Upper lobe of left lung (tissue), 6 donors: ENCODE measurements at regions not wholly inside any gene's neighbourhood (a gene's known extent, or its start where the extent isn't known, plus 50 kb on each side); places are given as distances from the start of the nearest gene placed in this dataset.

Experiments used
- ATAC-seq, 2 donors: fragments of 200-7000 bp; cut with Tn5 transposase; one replicate each; pipeline ENCODE4 v1.9.1; 2022; ENCODE audit warnings: mild to moderate bottlenecking in 2 of 2, moderate library complexity in 2 of 2; ENCODE audit not compliant: low FRiP score in 2 of 2
- DNase-seq, 2 donors: peaks; one replicate each; pipeline ENCODE4 v3.0.0-alpha.2; 2019 to 2020
- H3K27ac ChIP-seq, 4 donors: fragments of 200-600 bp; sonication (generic); one replicate each; pipeline ENCODE4 v1.5.1; 2016 to 2019
- H3K27me3 ChIP-seq, 4 donors: fragments of 200-600 bp; sonication (generic); one replicate each; pipeline ENCODE4 v1.5.1; 2017 to 2019
- H3K36me3 ChIP-seq, 4 donors: fragments of 200-600 bp; sonication (generic); one replicate each; pipeline ENCODE4 v1.5.1; 2016 to 2019
- H3K4me1 ChIP-seq, 4 donors: fragments of 200-600 bp; sonication (generic); one replicate each; pipeline ENCODE4 v1.5.1; 2018 to 2019
- H3K4me3 ChIP-seq, 4 donors: fragments of 200-600 bp; sonication (generic); one replicate each; pipeline ENCODE4 v1.5.1; 2017 to 2019; ENCODE audit warnings: mild to moderate bottlenecking in 2 of 4, moderate library complexity in 1 of 4
- H3K9me3 ChIP-seq, 4 donors: fragments of 200-600 bp; sonication (generic); one replicate each; pipeline ENCODE4 v1.5.1; 2018 to 2019
- EP300 ChIP-seq, 4 donors: sonication (generic); formaldehyde crosslinking; IDR thresholded peaks; one replicate each; pipeline ENCODE4 v1.5.1; 2017; ENCODE audit warnings: antibody characterized with exemption in 4 of 4, control low read depth in 2 of 4
- POLR2A ChIP-seq, 4 donors: fragments of 450-650 bp; IDR thresholded peaks; one replicate each; pipeline ENCODE4 v1.5.1; 2016 to 2017; ENCODE audit warnings: antibody characterized with exemption in 4 of 4, mild to moderate bottlenecking in 2 of 4
- POLR2AphosphoS5 ChIP-seq, 2 donors: sonication (generic); formaldehyde crosslinking; IDR thresholded peaks; one replicate each; pipeline ENCODE4 v1.5.1; 2017; ENCODE audit warnings: antibody characterized with exemption in 2 of 2
- WGBS, 2 donors: methylation state at CpG; one replicate each; pipeline ENCODE4 v1.1.5; 2017 to 2018; 5-methylcytosine and 5-hydroxymethylcytosine counted together
- TF ChIP-seq, protein P1 (sequence below), 6 experiments: fragments of 450-650 bp in 4 of 6; fragments of 200-600 bp in 2 of 6; sonication (generic) in 2 of 6; IDR thresholded peaks; one replicate each; pipeline ENCODE4 v1.5.1; 2016 to 2019; ENCODE audit warnings: antibody characterized with exemption in 6 of 6
- donor health status: DM: no; HTN: no; CAD: no; lungs with moderate emphysema.
- donor health status: DM: no; HTN: yes; CAD: no; lungs with severe emphysema.

DNA sequence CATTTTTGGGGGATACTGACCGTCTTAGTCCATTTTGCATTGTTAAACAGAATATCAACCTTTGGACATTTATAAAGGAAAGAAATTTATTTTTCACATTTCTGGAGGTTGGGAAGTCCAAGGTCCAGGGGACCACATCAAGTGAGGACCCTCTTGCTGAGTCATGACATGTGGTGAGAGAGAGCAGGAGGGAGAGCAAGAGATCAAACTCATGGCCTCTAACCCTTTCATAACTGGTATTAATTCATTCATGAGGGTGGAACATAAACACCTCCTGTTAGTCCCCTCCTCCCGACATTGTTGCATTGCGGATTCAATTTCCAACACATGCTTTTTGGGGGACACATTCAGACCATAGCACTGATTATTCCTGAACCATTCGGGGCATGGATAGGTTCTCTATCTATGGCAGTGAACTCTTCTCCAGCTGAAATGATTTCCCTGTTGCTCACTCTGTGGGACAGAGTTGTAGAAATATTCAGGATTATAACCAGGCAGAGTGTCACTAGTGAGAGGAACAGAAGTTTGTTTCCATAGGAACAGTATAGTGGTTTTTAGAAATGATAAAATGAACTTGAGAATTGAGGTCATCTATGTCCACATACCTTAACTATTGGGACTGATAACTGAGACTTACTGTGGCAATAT is 88.2 kb upstream of the OR9Q1 start:
- Histone ChIP-seq H3K4me1 (peaks cover 0 to 3% (median 0%) of the 10 kb centered on the region in 4 donors), H3K27me3 (no peaks in the 10 kb centered on the region), H3K9me3 (no peaks in the 10 kb centered on the region), H3K27ac (no peak overlapping the region), H3K36me3 (no peaks in the 10 kb centered on the region), H3K4me3 (no peak overlapping the region)
- ATAC-seq (no peak), DNase-seq (no peak)
- 82 to 84% methylated on average over 4 of the region's 4 CpGs for WGBS, 2 donors
- no peak for TF ChIP-seq POLR2AphosphoS5 (IDR thresholded peaks at IDR 0.05)

DNA sequence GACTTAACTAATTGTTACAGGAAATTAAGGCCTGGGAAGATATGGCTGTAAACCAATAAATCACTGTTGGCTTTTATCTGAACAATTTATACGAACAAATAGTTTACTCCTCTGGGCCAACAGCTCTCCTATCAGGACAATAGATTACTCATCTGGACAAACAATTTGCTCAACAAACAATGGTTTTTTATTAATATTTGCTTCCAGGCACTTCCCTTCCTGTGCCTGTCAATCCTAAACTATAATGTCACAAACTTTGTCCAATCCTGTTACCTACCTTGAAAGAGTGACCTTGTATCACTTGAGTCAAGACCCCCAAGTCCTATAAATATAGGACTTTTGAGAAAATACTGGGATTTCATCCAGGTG is 87.6 kb upstream of the OR9Q1 start:
- H3K27me3 ChIP-seq: no peaks in the 10 kb centered on the region
- ATAC-seq: no peak
- 43 to 45% methylated on average over 1 of the region's 1 CpG for WGBS, 2 donors
- DNase-seq: no peak
- H3K4me3 ChIP-seq: no peak overlapping the region
- no peaks in the 10 kb centered on the region for H3K9me3 ChIP-seq
- H3K36me3 ChIP-seq: no peaks in the 10 kb centered on the region
- peaks cover 0 to 3% (median 0%) of the 10 kb centered on the region in 4 donors for H3K4me1 ChIP-seq
- TF ChIP-seq POLR2A (IDR thresholded peaks at IDR 0.05) (no peak), EP300 (IDR thresholded peaks at IDR 0.05) (no peak), POLR2AphosphoS5 (IDR thresholded peaks at IDR 0.05) (no peak)
- TF ChIP-seq, protein P1, sequence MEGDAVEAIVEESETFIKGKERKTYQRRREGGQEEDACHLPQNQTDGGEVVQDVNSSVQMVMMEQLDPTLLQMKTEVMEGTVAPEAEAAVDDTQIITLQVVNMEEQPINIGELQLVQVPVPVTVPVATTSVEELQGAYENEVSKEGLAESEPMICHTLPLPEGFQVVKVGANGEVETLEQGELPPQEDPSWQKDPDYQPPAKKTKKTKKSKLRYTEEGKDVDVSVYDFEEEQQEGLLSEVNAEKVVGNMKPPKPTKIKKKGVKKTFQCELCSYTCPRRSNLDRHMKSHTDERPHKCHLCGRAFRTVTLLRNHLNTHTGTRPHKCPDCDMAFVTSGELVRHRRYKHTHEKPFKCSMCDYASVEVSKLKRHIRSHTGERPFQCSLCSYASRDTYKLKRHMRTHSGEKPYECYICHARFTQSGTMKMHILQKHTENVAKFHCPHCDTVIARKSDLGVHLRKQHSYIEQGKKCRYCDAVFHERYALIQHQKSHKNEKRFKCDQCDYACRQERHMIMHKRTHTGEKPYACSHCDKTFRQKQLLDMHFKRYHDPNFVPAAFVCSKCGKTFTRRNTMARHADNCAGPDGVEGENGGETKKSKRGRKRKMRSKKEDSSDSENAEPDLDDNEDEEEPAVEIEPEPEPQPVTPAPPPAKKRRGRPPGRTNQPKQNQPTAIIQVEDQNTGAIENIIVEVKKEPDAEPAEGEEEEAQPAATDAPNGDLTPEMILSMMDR (IDR thresholded peaks at IDR 0.05): no peak
- H3K27ac ChIP-seq: no peak overlapping the region

DNA sequence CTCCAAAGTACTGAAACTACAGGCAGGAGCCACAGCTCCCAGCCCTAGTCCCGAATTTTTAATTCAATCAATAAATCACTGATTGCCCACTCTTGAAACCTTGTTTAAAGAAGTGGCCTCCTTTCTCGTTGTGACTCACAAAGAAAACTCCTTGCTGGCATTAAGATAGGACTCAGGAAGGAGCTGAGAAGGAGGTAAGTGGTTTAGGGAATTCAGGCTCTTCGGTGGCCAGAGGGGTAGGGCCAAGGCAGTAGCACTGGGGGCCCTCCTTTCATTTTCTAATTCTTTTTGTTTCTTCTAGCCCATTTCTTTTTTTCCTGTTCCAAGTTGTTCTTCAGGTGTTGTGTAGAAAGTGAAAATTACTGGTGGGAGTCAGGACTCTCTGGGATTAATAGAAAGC is 86.2 kb upstream of the OR9Q1 start:
- DNase-seq (no peak), ATAC-seq (no peak)
- Histone ChIP-seq H3K27ac (no peak overlapping the region), H3K4me1 (peaks cover 0 to 3% (median 0%) of the 10 kb centered on the region in 4 donors), H3K36me3 (no peaks in the 10 kb centered on the region), H3K27me3 (no peaks in the 10 kb centered on the region), H3K9me3 (no peaks in the 10 kb centered on the region), H3K4me3 (no peak overlapping the region)
- WGBS, 2 donors: 44 to 66% methylated on average over 3 of the region's 3 CpGs
- TF ChIP-seq POLR2A (IDR thresholded peaks at IDR 0.05) (no peak), EP300 (IDR thresholded peaks at IDR 0.05) (no peak), POLR2AphosphoS5 (IDR thresholded peaks at IDR 0.05) (no peak)
- TF ChIP-seq, protein P1 (IDR thresholded peaks at IDR 0.05): no peak

DNA sequence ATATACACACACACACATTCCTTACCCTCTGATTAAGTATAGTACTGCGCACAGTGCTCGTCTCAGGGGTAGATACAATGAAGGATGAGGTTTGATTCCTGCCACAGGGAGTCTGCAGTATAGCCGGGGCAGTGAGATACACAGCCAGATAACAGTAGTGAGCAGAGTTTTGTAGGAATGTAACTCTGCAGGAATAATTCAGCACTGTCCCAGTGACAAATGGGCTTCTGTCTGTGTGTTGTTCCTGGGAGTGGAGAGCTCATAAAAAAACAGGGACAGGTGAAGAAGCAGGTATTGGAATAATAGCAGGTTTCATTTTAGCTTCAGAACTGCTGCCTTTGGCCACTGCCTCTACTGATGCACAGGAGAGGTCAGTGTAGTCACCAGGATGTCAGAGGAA is 85.3 kb upstream of the OR9Q1 start:
- Histone ChIP-seq H3K9me3 (no peaks in the 10 kb centered on the region), H3K4me1 (peaks cover 0 to 3% (median 0%) of the 10 kb centered on the region in 4 donors), H3K36me3 (no peaks in the 10 kb centered on the region), H3K27ac (no peak overlapping the region), H3K4me3 (no peak overlapping the region), H3K27me3 (no peaks in the 10 kb centered on the region)
- TF ChIP-seq POLR2A (IDR thresholded peaks at IDR 0.05): no peak
- TF ChIP-seq, protein P1 (IDR thresholded peaks at IDR 0.05): no peak
- no peak for TF ChIP-seq EP300 (IDR thresholded peaks at IDR 0.05)
- TF ChIP-seq POLR2AphosphoS5 (IDR thresholded peaks at IDR 0.05): no peak
- 63 to 64% methylated on average over 3 of the region's 3 CpGs for WGBS, 2 donors
- DNase-seq: no peak
- ATAC-seq: no peak

DNA sequence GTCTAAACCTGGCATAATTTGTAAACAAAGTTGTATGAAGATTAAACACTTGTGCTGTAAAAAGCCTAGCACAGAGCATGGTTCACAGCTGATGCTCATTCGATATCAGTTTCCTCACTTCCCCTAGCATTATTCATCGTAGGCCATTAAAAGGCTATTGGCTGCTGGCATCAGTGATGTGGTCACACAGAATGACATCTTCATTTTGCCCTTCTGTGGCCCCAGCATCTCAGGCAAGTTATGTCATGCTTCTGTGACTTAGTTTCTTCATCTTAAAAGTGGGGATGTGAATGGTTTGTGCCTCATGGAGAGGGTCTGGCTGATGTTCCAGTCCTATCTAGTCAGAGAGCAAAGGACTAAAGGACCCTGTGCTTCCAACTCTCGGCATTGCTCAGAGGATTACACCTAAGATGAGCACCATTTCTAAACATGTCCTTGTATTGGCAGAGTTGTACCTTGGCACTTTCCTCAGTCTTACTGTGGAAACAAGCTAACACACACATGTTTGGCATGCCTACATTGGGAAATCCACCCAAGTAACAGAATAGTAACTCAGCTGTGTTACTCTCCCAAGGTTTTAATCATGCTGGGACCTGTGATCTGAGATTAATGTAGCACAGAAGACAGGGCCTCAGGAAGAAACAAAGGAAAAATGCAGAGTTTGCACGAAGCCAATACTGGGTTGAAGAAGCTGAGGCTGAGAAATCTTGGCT is 83.5 kb upstream of the OR9Q1 start:
- Histone ChIP-seq H3K27ac (no peak overlapping the region), H3K4me3 (no peak overlapping the region), H3K27me3 (no peaks in the 10 kb centered on the region), H3K36me3 (no peaks in the 10 kb centered on the region), H3K4me1 (peaks cover 0 to 2% (median 0%) of the 10 kb centered on the region in 4 donors), H3K9me3 (no peaks in the 10 kb centered on the region)
- DNase-seq (no peak), ATAC-seq (no peak)
- WGBS, 2 donors: 76 to 89% methylated on average over 4 of the region's 4 CpGs
- TF ChIP-seq, protein P1 (IDR thresholded peaks at IDR 0.05): no peak
- no peak for TF ChIP-seq POLR2A (IDR thresholded peaks at IDR 0.05)
- no peak for TF ChIP-seq EP300 (IDR thresholded peaks at IDR 0.05)
- no peak for TF ChIP-seq POLR2AphosphoS5 (IDR thresholded peaks at IDR 0.05)
